SK-N-SH (cell line): ENCODE measurements at regions not wholly inside any gene's neighbourhood (a gene's known extent, or its start where the extent isn't known, plus 50 kb on each side); places are given as distances from the start of the nearest gene placed in this dataset.

Experiments used
- CHD2 ChIP-seq: fragments of 150-350 bp; IDR thresholded peaks from 2 replicates; pipeline ENCODE4 v1.6.1; 2018; ENCODE audit warnings: low read length; ENCODE audit not compliant: partially characterized antibody
- EZH2phosphoT487 ChIP-seq: fragments of 200-600 bp; sonication (generic); IDR thresholded peaks from 2 replicates; pipeline ENCODE4 v1.6.1; 2017; ENCODE audit warnings: low read depth, mixed run types, mild to moderate bottlenecking, antibody characterized with exemption, moderate library complexity, borderline replicate concordance
- IRF3 ChIP-seq: fragments of 150-350 bp; IDR thresholded peaks from 2 replicates; pipeline ENCODE4 v1.6.1; 2016; ENCODE audit warnings: mild to moderate bottlenecking, low read depth, low read length
- MXI1 ChIP-seq: IDR thresholded peaks from 2 replicates; pipeline ENCODE4 v1.6.1; 2012; ENCODE audit warnings: mild to moderate bottlenecking, low read depth, low read length, improper control_type of control experiment
- RCOR1 ChIP-seq: fragments of 150-350 bp; IDR thresholded peaks from 2 replicates; pipeline ENCODE4 v1.6.1; 2017; ENCODE audit warnings: antibody characterized with exemption, low read length
- RXRA ChIP-seq: IDR thresholded peaks from 2 replicates; pipeline ENCODE4 v1.4.0; 2012; ENCODE audit warnings: low read depth, mild to moderate bottlenecking, borderline replicate concordance
- SMC3 ChIP-seq: IDR thresholded peaks from 2 replicates; pipeline ENCODE4 v1.6.1; 2012; ENCODE audit warnings: low read depth, low read length, improper control_type of control experiment
- TF ChIP-seq, protein P1 (sequence below): fragments of 200-600 bp; sonication (generic); IDR thresholded peaks from 2 replicates; pipeline ENCODE4 v1.6.1; 2017; ENCODE audit warnings: antibody characterized with exemption, mild to moderate bottlenecking, moderate library complexity

DNA sequence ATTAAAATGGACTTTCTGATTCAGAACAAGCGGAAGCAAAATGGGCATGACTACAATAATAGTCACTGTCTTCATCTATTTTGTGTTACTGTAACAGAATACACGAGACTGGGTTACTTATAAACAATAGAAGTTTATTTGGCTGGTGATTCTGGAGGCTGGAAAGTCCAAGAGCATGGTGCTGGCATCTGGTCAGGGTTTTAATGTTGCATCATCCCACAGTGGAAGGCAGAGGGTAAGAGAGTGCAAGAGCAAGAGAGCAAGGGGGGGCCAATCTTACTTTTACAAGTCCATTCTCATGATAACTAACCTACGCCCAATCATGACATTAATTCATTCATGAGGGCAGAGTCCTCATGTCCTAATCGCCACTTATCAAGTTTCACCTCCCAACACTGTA, 189.2 kb downstream of the TOX3 start:
- TF ChIP-seq, protein P1, sequence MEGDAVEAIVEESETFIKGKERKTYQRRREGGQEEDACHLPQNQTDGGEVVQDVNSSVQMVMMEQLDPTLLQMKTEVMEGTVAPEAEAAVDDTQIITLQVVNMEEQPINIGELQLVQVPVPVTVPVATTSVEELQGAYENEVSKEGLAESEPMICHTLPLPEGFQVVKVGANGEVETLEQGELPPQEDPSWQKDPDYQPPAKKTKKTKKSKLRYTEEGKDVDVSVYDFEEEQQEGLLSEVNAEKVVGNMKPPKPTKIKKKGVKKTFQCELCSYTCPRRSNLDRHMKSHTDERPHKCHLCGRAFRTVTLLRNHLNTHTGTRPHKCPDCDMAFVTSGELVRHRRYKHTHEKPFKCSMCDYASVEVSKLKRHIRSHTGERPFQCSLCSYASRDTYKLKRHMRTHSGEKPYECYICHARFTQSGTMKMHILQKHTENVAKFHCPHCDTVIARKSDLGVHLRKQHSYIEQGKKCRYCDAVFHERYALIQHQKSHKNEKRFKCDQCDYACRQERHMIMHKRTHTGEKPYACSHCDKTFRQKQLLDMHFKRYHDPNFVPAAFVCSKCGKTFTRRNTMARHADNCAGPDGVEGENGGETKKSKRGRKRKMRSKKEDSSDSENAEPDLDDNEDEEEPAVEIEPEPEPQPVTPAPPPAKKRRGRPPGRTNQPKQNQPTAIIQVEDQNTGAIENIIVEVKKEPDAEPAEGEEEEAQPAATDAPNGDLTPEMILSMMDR: no peak
- TF ChIP-seq IRF3 (no peak), EZH2phosphoT487 (no peak), MXI1 (no peak), RXRA (no peak), CHD2 (no peak), RCOR1 (no peak), SMC3 (no peak)
